ENCODE measurements at regions not wholly inside any gene's neighbourhood (a gene's known extent, or its start where the extent isn't known, plus 50 kb on each side); places are given as distances from the start of the nearest gene placed in this dataset.

DNA sequence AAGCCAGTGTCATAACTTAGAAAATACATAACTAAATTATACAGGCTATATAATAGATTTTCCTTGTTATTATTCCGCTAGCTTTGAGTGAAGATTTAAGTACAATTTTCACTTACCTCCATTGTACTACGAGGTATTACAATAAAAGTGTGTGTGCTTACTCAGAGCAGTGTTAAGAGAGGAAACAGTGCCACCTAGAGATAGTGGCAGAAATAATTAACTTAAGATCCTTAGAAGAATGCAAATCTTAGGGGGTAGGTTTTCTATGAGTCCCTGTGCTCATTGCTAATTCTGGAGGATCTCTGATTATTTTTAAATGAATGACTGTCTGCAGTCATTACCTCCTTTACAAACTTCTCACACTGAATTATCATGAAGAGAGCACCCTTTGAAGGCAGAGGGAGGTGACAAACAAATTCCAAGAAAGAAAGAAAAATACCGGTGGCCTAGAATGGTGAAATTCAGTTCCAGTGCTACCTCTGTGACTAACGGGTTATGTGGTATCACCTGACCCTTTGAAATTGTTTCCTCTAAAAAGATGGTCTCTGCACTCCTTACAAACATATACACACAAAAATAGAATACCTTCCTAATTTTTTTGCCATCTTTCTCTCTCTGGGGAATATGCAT is 379.8 kb downstream of the TRIM36 start:
- no peak overlapping the region for H3K14ac ChIP-seq (ENCODE audit: insufficient read length)
- no peak overlapping the region for H3K4ac ChIP-seq (replicated peaks; ENCODE audit: insufficient read length, low read depth, low read length)
- no peak overlapping the region for H2BK5ac ChIP-seq (ENCODE audit: low read depth, low read length)
- no peaks in the 10 kb centered on the region for H4K20me1 ChIP-seq (replicated peaks in 1 of 2; ENCODE audit: control insufficient read depth in 1 of 2, insufficient read depth in 2 of 2, low read length in 2 of 2)
- no peak overlapping the region for H4K91ac ChIP-seq (replicated peaks; ENCODE audit: insufficient read length, low read length)
- no peak overlapping the region for H2AFZ ChIP-seq (ENCODE audit: low read length)
- no peaks in the 10 kb centered on the region for H3K79me2 ChIP-seq (ENCODE audit: control insufficient read depth in 1 of 2, insufficient read depth in 2 of 2, low read length in 2 of 2)
- H3K4me1 ChIP-seq (replicated peaks in 1 of 4; ENCODE audit: control insufficient read depth in 3 of 4, insufficient read depth in 4 of 4, low read length in 3 of 4): no peaks in the 10 kb centered on the region
- H3K56ac ChIP-seq (replicated peaks; ENCODE audit: insufficient read length, low read depth, low read length): no peak overlapping the region
- TF ChIP-seq NRF1 (IDR thresholded peaks at IDR 0.05; ENCODE audit: low read depth, low read length) (no peak), TAF7 (optimal IDR thresholded peaks at IDR 0.05; ENCODE audit: borderline replicate concordance, low read depth, low read length) (no peak), GTF2F1 (IDR thresholded peaks at IDR 0.05; ENCODE audit: borderline replicate concordance, low read depth, low read length) (no peak), POLR2AphosphoS5 (IDR thresholded peaks at IDR 0.05; ENCODE audit: low read depth, low read length) (no peak), RAD21 (IDR thresholded peaks at IDR 0.05 in 1 of 2, conservative IDR thresholded peaks at IDR 0.05 in 1 of 2; ENCODE audit: low read depth in 2 of 2, low read length in 2 of 2) (peak; percentile 82 to 88)
- TF ChIP-seq, protein P1, sequence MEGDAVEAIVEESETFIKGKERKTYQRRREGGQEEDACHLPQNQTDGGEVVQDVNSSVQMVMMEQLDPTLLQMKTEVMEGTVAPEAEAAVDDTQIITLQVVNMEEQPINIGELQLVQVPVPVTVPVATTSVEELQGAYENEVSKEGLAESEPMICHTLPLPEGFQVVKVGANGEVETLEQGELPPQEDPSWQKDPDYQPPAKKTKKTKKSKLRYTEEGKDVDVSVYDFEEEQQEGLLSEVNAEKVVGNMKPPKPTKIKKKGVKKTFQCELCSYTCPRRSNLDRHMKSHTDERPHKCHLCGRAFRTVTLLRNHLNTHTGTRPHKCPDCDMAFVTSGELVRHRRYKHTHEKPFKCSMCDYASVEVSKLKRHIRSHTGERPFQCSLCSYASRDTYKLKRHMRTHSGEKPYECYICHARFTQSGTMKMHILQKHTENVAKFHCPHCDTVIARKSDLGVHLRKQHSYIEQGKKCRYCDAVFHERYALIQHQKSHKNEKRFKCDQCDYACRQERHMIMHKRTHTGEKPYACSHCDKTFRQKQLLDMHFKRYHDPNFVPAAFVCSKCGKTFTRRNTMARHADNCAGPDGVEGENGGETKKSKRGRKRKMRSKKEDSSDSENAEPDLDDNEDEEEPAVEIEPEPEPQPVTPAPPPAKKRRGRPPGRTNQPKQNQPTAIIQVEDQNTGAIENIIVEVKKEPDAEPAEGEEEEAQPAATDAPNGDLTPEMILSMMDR (IDR thresholded peaks at IDR 0.05; ENCODE audit: control extremely low read depth in 1 of 3, insufficient read depth in 1 of 3, low read depth in 1 of 3, low read length in 3 of 3): peak in 2 of 3 experiments; percentile 41 to 58; a peak in 2 of 4 replicates
- H3K27ac ChIP-seq (ENCODE audit: low read depth, low read length): no peak overlapping the region
- H2AK5ac ChIP-seq (ENCODE audit: low read depth, low read length): no peak overlapping the region
- no peak overlapping the region for H2BK120ac ChIP-seq (replicated peaks; ENCODE audit: low read depth, low read length)
- no peak overlapping the region for H2BK20ac ChIP-seq (ENCODE audit: low read length)
- no peak overlapping the region for H4K5ac ChIP-seq (ENCODE audit: insufficient read length, low read depth, low read length)
- POLR2A ChIA-PET (ENCODE audit: partially characterized antibody): no interaction called here
- no peaks in the 10 kb centered on the region for H3K9me3 ChIP-seq (ENCODE audit: insufficient read depth in 2 of 2, low read depth in 1 of 2, low read length in 1 of 2)
- H3K23me2 ChIP-seq (ENCODE audit: low read depth, low read length): no peaks in the 10 kb centered on the region; the same call in 1 of the 2 replicates
- H2BK15ac ChIP-seq (ENCODE audit: low read length): no peak overlapping the region
- no peak overlapping the region for H3K9ac ChIP-seq (replicated peaks in 1 of 4; ENCODE audit: extremely low read depth in 1 of 4, low read depth in 3 of 4, low read length in 3 of 4)
- no peaks in the 10 kb centered on the region for H3K79me1 ChIP-seq (ENCODE audit: low read depth, low read length)
- H3K36me3 ChIP-seq (ENCODE audit: control insufficient read depth in 2 of 4, insufficient read depth in 4 of 4, low read length in 3 of 4): no peaks in the 10 kb centered on the region
- WGBS, 2 experiments (ENCODE audit: extremely low coverage in 1 of 2, insufficient coverage in 1 of 2, insufficient read length in 1 of 2, insufficient replicate concordance in 2 of 2, low coverage in 1 of 2, low lambda C conversion rate in 2 of 2, missing lambda C conversion rate in 1 of 2): 56% methylated on average over 4 of the region's 4 CpGs; no CpG with 5 or more reads in 1 of the 2 experiments
- no peak overlapping the region for H3K18ac ChIP-seq (ENCODE audit: extremely low read depth, low read length)
- no peak overlapping the region for H3K23ac ChIP-seq (ENCODE audit: insufficient read length)
- H2BK12ac ChIP-seq (ENCODE audit: low read depth, low read length): no peak overlapping the region
- FAIRE-seq: peak; percentile 65
- no peak overlapping the region for H3K4me3 ChIP-seq (ENCODE audit: extremely low read depth in 1 of 4, insufficient read depth in 2 of 4, low read depth in 3 of 4, low read length in 4 of 4)
- no peak for DNase-seq (ENCODE audit: low read depth in 1 of 2, low spot score in 2 of 2)
- no peak overlapping the region for H4K8ac ChIP-seq (ENCODE audit: extremely low read depth, insufficient read depth, low read length)
- H3K27me3 ChIP-seq (replicated peaks in 1 of 4; ENCODE audit: control insufficient read depth in 3 of 4, extremely low read depth in 1 of 4, insufficient read depth in 3 of 4, low read length in 3 of 4): no peaks in the 10 kb centered on the region
- H3K4me2 ChIP-seq (ENCODE audit: insufficient read depth in 1 of 2, low read depth in 2 of 2, low read length in 2 of 2): no peak overlapping the region
- CTCF ChIA-PET (ENCODE audit: partially characterized antibody): interaction anchor here (0.6 to 2.2 kb wide), 7 partner anchors 14 to 782 kb away, joined by 3 to 8 read pairs (median 4); no protein-coding TSS in a partner anchor

Measured in H1 (cell line).